HUES64 (cell line): ENCODE measurements at regions not wholly inside any gene's neighbourhood (a gene's known extent, or its start where the extent isn't known, plus 50 kb on each side); places are given as distances from the start of the nearest gene placed in this dataset.
"Not testable (repeated sequence)": the region's sequence is repeated elsewhere in the genome, so short reads cannot be mapped to it uniquely, and the experiment has no call there.

Experiments used
- H3K27ac ChIP-seq: 2 replicates; pipeline ENCODE4 v1.7.0; 2013; ENCODE audit warnings: low read depth, low read length, inconsistent platforms
- H3K27me3 ChIP-seq: 2 replicates; pipeline ENCODE4 v1.6.1; 2013; ENCODE audit warnings: mild to moderate bottlenecking, low read length; ENCODE audit not compliant: insufficient read depth
- H3K36me3 ChIP-seq: 2 replicates; pipeline ENCODE4 v1.6.1; 2013; ENCODE audit warnings: mild to moderate bottlenecking, low read length; ENCODE audit not compliant: insufficient read depth
- H3K4me1 ChIP-seq: 2 replicates; pipeline ENCODE4 v1.6.1; 2013; ENCODE audit warnings: mild to moderate bottlenecking, low read length, moderate library complexity; ENCODE audit not compliant: insufficient read depth
- H3K4me3 ChIP-seq: 2 replicates; pipeline ENCODE4 v1.5.1; 2013; ENCODE audit warnings: mild to moderate bottlenecking, low read length, moderate library complexity
- H3K9ac ChIP-seq: 2 replicates; pipeline ENCODE4 v1.6.1; 2013; ENCODE audit warnings: mild to moderate bottlenecking, low read depth, low read length
- H3K9me3 ChIP-seq: 2 replicates; pipeline ENCODE4 v1.6.1; 2013; ENCODE audit warnings: low read depth, low read length; ENCODE audit not compliant: insufficient read depth
- WGBS: fragments of 150-250, 120-280 bp; methylation state at CpG from one replicate; pipeline ENCODE4 v1.1.7; 2013; ENCODE audit warnings: missing lambda C conversion rate; 5-methylcytosine and 5-hydroxymethylcytosine counted together

DNA sequence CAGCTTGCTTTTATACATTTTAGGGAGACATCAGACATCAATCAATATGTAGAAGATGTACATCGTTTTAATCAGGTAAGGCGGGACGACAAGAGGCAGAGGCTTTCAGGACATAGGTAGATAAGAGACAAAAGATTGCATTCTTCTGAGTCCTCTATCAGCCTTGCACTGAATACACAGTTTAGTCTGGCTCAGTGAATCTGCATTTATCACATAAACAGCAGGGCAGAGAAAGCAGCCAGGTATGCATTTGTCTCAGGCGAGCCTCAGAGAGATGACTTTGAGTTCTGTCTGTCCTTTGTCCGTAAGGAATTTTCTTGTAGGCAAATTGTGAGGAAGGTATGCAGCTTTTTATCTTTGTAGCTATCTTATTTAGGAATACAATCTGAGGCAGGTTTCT is 202.8 kb upstream of the TAS2R1 start:
- H3K4me3 ChIP-seq: no peak overlapping the region
- peaks cover 42% of the 10 kb centered on the region for H3K4me1 ChIP-seq
- H3K36me3 ChIP-seq: no peaks in the 10 kb centered on the region
- peak overlapping the region; percentile 12; the same call in 1 of the 2 replicates for H3K9ac ChIP-seq
- WGBS: 65% methylated on average over 5 of the region's 5 CpGs
- no peaks in the 10 kb centered on the region for H3K27me3 ChIP-seq
- peak overlapping the region; percentile 33 for H3K27ac ChIP-seq
- H3K9me3 ChIP-seq: no peaks in the 10 kb centered on the region

DNA sequence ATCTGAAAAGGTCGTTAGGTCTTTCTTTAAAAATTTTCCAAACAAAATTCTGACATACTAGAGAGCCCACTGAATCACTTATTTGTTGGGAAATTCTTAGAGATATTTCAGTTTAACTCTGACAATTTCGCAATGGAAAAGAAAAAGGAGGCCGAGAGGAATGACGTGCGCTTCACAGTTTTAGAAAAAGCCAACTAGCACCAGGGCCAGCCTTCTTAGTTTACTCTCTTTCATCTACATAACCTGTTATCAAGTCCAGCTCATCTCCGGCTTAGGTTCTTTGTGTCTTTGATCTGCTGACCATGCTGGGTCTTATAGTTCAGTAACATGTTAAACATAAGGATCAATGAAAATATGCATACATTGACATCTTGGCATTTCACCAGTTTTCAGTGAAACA is 201.7 kb upstream of the TAS2R1 start:
- H3K9me3 ChIP-seq: no peaks in the 10 kb centered on the region
- H3K36me3 ChIP-seq: no peaks in the 10 kb centered on the region
- H3K9ac ChIP-seq: no peak overlapping the region
- H3K27ac ChIP-seq: 0 out of 2 replicates have a peak overlapping the region, but pooled peaks have one; percentile 5
- H3K27me3 ChIP-seq: no peaks in the 10 kb centered on the region
- H3K4me3 ChIP-seq: no peak overlapping the region
- 78% methylated on average over 6 of the region's 6 CpGs for WGBS
- peaks cover 42% of the 10 kb centered on the region for H3K4me1 ChIP-seq

DNA sequence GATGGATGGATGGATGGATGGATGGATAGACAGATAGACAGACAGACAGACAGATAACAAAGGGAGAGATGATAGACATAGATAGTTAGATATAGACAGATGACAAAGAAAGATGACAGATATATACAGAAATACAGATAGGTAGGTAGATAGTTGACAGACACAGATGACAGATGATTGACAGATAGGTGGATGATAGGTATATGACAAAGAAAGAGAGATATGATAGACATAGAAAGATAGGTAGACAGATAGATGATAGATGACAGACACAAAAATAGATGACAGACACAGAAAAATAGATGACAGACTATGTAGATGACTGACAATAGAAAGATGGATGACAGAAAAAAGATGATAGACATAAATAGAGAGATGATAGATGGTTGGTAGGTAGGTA is 200.0 kb upstream of the TAS2R1 start:
- Histone ChIP-seq H3K36me3 (no peaks in the 10 kb centered on the region), H3K9ac (no peak overlapping the region), H3K9me3 (no peaks in the 10 kb centered on the region), H3K4me1 (peaks cover 42% of the 10 kb centered on the region), H3K27me3 (no peaks in the 10 kb centered on the region), H3K27ac (no peak overlapping the region), H3K4me3 (no peak overlapping the region)

DNA sequence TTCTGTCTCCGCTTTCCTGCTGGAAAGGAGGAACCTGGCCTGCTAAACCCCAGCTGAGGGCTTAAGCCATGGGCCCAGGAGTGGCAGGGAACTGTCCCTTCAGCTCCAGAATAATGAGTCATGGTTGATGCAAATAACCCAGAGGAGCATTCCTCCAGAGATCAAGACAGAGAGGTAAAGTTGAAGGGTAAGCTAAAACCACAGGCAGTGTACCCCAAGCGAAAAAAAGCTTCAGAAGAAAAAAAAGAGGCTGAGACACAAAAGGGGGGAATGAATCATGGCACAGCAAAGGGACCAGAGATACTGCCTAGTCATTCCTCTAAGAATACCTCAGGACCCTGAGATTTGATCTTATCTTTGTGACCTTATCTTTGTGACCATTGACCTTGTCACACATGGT is 199.5 kb upstream of the TAS2R1 start:
- H3K27me3 ChIP-seq: no peaks in the 10 kb centered on the region
- H3K36me3 ChIP-seq: no peaks in the 10 kb centered on the region
- no peak overlapping the region for H3K4me3 ChIP-seq
- H3K27ac ChIP-seq: peak overlapping the region; percentile 36; the same call in 1 of the 2 replicates
- H3K9ac ChIP-seq: no peak overlapping the region
- peaks cover 37% of the 10 kb centered on the region for H3K4me1 ChIP-seq
- 61% methylated on average over 2 of the region's 2 CpGs for WGBS
- H3K9me3 ChIP-seq: no peaks in the 10 kb centered on the region

DNA sequence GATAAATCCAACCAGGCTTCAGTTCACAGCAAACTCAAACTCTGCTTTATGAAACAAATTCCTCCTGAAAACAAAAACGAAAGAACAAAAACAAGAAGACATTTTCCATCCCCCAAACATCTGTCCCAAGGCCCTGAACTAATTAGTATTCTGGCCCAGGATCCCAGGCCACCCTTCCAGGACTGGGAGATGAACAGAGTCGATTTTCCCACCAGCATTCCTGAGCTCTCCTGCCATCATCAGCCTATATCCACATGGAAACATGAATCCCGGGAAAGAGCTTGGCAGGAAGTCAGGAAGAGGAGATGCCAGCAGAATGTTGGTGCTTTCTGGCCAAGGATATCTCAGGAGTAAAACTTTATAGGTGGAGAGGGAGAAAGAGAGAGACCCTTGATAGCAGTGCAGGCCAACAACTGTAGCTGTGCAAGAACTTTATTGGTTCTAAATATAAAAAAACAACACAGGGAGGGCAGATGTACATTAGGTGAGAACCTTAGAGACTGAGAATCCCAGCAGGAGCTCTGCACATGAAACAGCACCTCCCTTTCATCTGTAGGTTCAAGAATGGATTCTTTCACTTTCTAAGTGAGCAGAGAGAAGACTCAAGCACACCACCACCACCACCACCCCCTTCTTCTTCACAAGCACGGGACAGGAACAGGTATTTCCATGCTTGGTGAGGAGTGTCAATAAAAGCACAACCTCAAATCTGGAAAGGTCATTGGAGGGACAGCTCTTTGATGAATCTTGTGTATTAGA is 190.7 kb upstream of the TAS2R1 start:
- no peaks in the 10 kb centered on the region for H3K36me3 ChIP-seq
- H3K27me3 ChIP-seq: no peaks in the 10 kb centered on the region
- no peaks in the 10 kb centered on the region for H3K9me3 ChIP-seq
- no peak overlapping the region for H3K9ac ChIP-seq
- no peaks in the 10 kb centered on the region for H3K4me1 ChIP-seq
- H3K27ac ChIP-seq: no peak overlapping the region
- WGBS: 79% methylated on average over 4 of the region's 4 CpGs
- no peak overlapping the region for H3K4me3 ChIP-seq

DNA sequence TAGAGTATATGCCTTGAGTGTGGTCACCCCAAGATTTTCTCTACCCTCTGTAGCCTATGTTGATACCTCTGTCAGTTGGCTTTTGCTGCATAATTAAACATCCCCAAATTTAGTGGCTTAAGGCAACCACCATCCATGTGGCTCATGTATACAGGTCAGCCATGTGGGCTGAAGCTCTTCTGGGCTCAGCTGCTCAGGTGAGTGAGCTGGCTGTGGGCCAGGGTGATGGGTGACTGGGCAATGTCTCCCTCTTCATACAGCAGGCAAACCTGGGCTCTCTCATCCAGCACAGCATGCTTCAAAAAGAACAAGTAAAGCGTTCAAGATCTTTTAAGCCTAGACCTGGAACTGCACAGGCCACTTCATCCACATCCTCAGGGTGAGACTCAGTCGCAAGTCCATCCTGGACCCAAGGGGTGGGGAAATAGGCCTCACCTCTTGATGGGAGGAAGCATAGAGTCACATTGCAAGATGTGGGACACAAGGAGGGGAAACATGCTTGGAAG is 188.2 kb upstream of the TAS2R1 start:
- Histone ChIP-seq H3K27ac (no peak overlapping the region), H3K4me3 (no peak overlapping the region)
- 89% methylated on average over 2 of the region's 2 CpGs for WGBS

DNA sequence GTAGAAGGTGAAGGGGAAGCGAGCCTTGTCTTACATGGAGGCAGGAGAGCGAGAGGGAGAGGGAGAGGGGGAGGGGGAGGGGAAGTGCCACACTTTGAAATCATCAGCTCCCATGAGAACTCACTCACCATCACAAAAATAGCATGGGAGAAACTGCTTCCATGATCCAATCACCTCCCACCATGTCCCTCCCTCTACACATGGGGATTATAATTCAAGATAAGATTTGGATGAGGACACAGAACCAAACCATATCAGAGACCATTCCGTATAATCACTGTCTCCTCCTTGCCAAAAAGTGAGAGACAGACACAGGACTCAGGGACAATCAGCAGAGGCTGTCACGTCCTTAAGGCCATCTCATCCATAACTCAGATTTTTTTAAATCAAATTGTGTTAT is 187.7 kb upstream of the TAS2R1 start:
- no peaks in the 10 kb centered on the region for H3K36me3 ChIP-seq
- H3K4me3 ChIP-seq: no peak overlapping the region
- 91% methylated on average over 3 of the region's 4 CpGs for WGBS
- no peaks in the 10 kb centered on the region for H3K27me3 ChIP-seq
- no peak overlapping the region for H3K27ac ChIP-seq
- H3K4me1 ChIP-seq: no peaks in the 10 kb centered on the region
- no peaks in the 10 kb centered on the region for H3K9me3 ChIP-seq
- no peak overlapping the region for H3K9ac ChIP-seq

More for the DNA sequence above, 188.2 kb upstream of the TAS2R1 start:
- no peaks in the 10 kb centered on the region for H3K27me3 ChIP-seq
- no peaks in the 10 kb centered on the region for H3K4me1 ChIP-seq
- H3K9me3 ChIP-seq: no peaks in the 10 kb centered on the region
- H3K36me3 ChIP-seq: no peaks in the 10 kb centered on the region
- H3K9ac ChIP-seq: no peak overlapping the region

DNA sequence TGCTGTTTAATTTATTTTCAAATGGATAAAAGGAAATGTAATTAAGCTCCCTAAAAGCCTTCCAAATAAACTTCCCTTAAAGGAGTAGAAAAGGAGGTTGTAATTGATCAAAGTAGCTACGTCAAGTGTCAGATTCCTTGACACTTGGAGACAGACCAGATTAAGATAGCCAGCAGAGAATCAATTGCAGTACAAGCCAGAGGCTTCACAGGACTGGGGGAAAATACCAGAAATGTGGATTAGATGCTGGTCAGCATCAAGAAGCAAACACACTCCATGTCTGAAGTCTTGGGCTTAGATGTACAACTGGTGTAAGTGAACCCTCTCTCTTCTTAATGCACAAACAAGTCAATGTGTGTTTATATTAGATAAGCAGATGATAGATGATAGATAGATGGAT is 184.9 kb upstream of the TAS2R1 start:
- no peak overlapping the region for H3K9ac ChIP-seq
- H3K4me3 ChIP-seq: no peak overlapping the region
- H3K27me3 ChIP-seq: no peaks in the 10 kb centered on the region
- whole genome bisulfite sequencing: 71% methylated on average over 1 of the region's 1 CpG
- no peaks in the 10 kb centered on the region for H3K4me1 ChIP-seq
- no peaks in the 10 kb centered on the region for H3K36me3 ChIP-seq
- H3K27ac ChIP-seq: no peak overlapping the region
- no peaks in the 10 kb centered on the region for H3K9me3 ChIP-seq

DNA sequence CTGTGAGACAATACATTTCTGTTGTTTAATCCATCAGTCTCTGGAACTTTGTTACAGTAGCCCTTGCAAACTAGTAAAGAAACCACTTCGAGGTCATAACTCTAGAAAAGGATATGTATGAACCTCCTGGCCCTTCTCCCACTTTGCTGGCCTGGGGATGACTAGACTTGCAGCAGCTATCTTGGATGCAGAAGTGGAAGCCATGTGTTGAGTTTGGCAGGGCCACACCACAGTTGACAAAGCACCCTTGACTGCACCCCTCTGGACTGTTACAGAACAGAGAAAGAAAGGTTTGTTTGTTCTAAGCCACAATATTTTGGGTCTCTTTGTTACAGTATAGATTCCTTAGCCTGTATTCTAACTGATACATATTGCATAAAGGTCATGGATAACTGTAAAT is 183.2 kb upstream of the TAS2R1 start:
- WGBS: 76% methylated on average over 1 of the region's 1 CpG
- Histone ChIP-seq H3K27ac (no peak overlapping the region), H3K9ac (no peak overlapping the region)

DNA sequence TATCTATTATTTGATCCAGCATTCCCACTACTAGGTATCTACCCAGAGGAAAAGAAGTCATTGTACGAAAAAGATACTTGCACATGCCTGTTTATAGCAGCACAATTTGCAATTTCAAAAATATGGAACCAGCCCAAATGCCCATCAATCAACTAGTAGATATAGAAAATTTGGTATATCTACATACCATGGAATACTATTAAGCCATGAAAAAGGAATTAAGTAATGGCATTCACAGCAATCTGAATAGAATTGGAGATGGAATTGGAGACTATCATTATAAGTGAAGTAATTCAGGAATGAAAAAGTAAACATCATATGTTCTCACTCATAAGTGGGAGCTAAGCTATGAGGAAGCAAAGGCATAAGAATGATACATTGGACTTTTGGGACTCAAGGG is 177.2 kb upstream of the TAS2R1 start:
- H3K27ac ChIP-seq, H3K4me1 ChIP-seq, H3K9ac ChIP-seq, H3K27me3 ChIP-seq, H3K9me3 ChIP-seq, H3K4me3 ChIP-seq, H3K36me3 ChIP-seq: not testable (repeated sequence)
- 90% methylated on average over 1 of the region's 1 CpG for whole genome bisulfite sequencing

More for the DNA sequence above, 183.2 kb upstream of the TAS2R1 start:
- H3K4me1 ChIP-seq: no peaks in the 10 kb centered on the region
- H3K4me3 ChIP-seq: no peak overlapping the region
- no peaks in the 10 kb centered on the region for H3K27me3 ChIP-seq
- H3K36me3 ChIP-seq: no peaks in the 10 kb centered on the region
- H3K9me3 ChIP-seq: no peaks in the 10 kb centered on the region

DNA sequence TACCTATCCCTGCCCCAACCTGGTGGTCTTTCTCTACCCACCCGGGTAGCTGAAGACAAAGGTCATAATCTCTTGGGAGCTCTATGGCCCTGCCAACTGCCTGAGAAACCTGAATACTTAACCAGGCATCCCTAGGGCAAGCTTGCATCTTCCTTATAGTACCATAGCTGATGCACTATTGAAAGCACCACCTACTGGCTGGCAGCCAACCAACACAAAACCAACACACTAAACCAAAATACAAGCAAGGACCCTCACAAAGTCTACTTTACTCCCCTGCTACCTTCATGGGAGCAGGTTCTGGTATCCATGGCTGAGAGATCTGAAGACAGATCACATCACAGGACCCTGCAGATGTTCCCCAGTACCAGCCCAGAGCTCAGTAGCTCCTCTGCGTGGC is 171.8 kb upstream of the TAS2R1 start:
- Histone ChIP-seq H3K27ac (no peak overlapping the region), H3K9ac (no peak overlapping the region), H3K36me3 (no peaks in the 10 kb centered on the region), H3K27me3 (no peaks in the 10 kb centered on the region), H3K9me3 (no peaks in the 10 kb centered on the region), H3K4me3 (no peak overlapping the region), H3K4me1 (no peaks in the 10 kb centered on the region)
- 93% methylated on average over 2 of the region's 2 CpGs for WGBS

DNA sequence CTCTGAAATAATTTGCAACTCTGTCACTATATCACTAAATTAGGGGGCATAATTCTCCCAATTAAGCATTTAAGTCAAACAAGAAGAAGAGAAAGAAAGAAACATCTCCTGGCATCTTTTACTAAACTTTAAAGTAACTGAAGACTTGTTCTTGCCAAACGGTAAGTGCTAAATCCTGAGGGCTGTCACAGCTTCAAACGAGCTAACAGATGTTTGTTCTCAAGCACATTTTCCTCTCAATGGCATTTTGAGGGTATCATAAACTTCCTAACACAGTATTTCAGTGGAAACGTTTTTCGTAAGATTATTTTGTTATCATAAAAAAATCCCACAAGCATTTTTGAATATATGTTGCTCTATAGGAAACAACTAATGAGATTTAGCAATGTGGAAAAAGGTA is 169.5 kb upstream of the TAS2R1 start:
- WGBS: 76% methylated on average over 2 of the region's 4 CpGs
- Histone ChIP-seq H3K4me3 (no peak overlapping the region), H3K27me3 (no peaks in the 10 kb centered on the region), H3K36me3 (no peaks in the 10 kb centered on the region), H3K9ac (no peak overlapping the region), H3K27ac (no peak overlapping the region), H3K4me1 (no peaks in the 10 kb centered on the region), H3K9me3 (no peaks in the 10 kb centered on the region)
